Right kidney (tissue), 1 donor: ENCODE measurements at regions not wholly inside any gene's neighbourhood (a gene's known extent, or its start where the extent isn't known, plus 50 kb on each side); places are given as distances from the start of the nearest gene placed in this dataset.
"Not testable (repeated sequence)": the region's sequence is repeated elsewhere in the genome, so short reads cannot be mapped to it uniquely, and the experiment has no call there.

Experiments used
- DNase-seq: peaks from one replicate; pipeline ENCODE4 v3.0.0-alpha.2; 2016

DNA sequence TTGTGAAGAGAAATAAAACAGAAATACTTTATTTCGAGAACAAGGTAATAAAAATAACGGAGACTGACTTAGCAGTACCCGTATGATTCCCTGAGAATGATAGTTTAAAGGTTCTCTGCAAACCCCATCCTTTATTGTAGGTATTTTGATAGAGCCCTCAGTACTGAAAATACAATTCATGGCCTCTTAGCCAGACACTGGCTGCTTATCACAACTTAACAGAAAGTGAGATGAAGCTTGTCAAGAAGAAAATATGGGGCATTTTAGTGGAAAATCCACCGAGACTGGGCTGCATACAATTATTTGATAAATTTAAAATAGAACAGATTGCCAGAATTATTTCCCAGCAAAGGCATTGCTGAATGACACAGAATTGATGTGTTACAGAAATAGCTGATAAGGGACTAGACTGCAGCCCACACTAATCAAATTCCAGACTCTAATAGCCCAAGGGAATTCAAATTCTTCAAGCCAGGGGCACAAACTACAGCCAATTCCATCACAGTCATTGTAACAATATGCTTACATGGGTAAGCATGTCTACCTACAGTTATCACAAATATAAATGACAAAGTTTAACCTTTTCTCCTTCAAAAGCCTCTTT is 521.9 kb downstream of the PLOD2 start:
- DNase-seq, result no peak

DNA sequence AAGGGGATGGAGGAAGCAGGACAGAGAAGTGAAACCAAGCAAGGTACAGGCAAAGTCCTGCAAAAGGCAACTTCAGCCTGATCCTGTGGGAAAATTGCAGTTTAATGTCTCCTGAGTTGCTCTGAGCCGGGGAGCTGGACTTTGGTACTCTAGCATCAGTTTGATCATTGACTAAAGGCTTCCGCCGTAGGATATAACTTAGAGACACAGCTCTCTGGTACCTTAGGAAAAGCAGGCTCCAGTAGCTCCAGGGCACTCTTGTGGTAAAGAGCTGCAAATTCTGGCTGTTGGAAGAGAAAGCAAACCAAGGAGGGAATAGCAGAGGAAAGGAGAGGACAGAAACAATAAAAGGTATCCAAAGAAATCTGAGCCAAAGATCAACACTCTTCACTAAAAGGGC is 521.1 kb downstream of the PLOD2 start:
- DNase-seq, result no peak

- no peak for DNase-seq
Measured at GRCh38 chr3:145648396-145648795, 512.6 kb downstream of the PLOD2 start.

DNA sequence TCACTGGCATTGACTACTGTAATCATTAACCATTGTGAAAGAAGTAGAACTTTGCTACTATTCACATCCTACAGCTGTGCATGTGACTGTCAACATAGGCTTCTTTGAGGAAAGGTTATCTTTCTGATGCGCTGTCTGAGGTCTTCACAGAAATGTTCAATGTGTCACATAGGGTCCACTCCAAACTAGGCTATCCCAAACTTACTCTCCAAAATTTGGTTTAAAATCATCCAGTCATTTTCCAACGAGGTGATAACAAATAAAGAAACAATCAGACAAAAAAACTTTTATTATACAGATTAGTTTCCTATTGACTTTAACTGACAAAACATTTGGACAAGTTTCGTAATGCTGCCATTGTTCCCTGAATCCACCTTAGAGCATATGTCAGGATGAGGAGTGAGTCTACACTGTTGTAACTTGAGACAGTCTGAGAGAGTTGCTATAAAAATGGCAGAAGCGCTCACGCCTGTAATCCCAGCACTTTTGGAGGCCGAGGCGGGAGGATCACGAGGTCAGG is 511.6 kb downstream of the PLOD2 start:
- DNase-seq, result no peak

DNA sequence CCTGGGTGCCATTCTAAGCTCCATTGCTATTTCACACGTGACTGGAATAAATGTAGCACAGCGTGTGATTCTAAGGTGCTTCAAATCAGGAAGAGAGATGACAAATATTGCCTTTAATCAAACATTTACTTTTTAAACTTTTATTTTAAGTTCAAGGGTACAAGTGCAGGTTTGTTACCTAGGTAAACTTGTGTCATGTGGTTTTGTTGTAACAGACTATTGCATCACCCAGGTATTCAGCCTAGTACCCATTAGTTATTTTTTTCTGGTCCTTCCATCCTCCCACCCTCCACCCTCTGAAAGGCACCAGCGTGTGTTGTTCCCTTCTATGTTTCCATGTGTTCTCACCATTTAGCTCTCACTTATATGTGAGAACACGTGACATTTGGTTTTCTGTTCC is 510.8 kb downstream of the PLOD2 start:
- no peak for DNase-seq

DNA sequence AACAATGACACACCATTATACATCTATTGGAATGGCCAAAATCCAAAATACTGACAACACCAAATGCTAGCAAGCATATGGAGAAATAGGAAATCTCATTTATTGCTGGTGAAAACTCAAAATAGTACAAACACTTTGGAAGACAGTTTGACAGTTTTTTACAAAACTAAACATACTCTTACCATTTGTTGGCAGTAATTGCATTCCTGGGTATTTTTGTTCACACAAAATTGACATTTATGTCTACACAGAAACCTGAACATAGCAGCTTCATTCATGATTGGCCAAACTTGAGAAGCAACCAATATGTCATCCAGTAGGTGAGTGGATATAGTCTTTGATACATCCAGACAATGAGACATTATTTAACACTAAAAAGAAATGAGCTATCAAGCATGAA is 489.9 kb downstream of the PLOD2 start:
- no peak for DNase-seq

GRCh38 chr3:145673838-145674237 is 487.1 kb downstream of the PLOD2 start:
- no peak for DNase-seq

- no peak for DNase-seq
Measured at GRCh38 chr3:145678401-145678800, 482.6 kb downstream of the PLOD2 start.

DNA sequence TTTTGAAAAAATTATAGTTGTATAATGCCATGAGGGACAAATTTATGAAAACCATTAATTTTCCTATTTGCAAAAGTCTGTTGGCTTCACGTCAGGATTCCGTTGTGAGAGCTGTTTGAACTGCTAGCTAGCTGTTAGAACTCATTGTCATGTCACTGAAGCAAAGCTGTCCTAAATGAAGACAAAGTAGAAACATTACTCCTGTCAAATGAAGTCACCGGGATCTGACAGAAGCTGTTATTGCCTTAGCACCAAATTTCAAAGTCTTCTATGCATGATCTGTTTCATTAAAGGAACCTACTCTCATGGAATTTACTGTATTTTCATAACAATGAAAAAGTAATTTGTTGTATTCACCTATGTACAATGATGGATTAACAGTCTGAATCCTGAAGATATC is 479.8 kb downstream of the PLOD2 start:
- no peak for DNase-seq

DNA sequence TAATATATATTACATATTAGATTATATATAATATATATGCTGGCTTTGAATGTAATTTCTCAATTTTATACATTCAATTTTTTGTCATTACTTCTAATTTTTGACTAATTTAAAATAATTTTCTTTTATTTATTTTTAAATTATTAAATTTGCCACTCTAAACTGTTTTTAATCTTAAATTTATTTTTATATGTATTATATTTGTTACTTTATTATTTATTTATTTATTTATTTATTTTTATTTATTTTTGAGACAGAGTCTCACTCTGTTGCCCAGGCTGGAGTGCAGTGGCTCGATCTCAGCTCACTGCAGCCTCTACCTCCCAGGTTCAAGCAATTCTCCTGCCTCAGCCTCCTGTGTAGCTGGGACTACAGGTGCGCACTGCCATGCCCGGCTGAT is 473.0 kb downstream of the PLOD2 start:
- DNase-seq, result not testable (repeated sequence)

DNA sequence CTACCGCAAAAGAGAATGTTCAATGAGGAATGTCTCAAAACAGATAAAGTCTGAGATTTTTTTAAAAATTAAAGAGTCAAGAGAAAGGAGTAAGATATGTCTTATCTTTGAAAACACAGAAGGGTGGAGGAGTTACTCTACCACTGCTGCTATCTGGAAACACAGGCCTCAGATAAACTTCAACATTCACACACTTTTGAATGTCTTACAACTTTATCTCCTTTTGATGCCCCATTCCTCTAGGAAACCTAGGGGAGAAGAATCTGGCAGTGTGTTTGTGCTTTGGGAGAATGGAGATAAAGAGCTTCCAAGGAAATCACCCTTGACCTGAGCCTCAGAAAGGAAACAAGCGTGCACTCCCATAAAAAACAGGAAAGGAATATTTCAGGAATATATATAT is 468.2 kb downstream of the PLOD2 start:
- no peak for DNase-seq

DNA sequence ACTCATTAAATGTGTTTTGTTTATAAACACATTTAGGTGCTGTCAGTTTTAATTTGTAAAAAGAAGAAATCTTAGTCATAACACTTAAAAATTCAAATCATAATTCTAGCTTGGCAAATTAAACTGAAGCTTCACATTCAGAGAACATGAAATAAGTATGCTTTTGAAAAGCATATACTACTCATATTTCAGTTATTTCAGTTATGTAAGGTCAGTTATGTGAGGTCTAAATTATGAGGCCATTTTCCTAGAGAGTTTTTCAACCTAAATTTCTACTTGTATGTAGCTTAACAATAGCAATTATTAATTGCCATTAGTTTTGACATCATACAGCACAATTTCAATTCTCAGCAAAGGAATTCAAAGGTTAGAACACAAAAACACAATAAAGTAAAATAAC is 465.0 kb downstream of the PLOD2 start:
- DNase-seq, result no peak

- no peak for DNase-seq
Measured at GRCh38 chr3:145698250-145698649, 462.7 kb downstream of the PLOD2 start.

DNA sequence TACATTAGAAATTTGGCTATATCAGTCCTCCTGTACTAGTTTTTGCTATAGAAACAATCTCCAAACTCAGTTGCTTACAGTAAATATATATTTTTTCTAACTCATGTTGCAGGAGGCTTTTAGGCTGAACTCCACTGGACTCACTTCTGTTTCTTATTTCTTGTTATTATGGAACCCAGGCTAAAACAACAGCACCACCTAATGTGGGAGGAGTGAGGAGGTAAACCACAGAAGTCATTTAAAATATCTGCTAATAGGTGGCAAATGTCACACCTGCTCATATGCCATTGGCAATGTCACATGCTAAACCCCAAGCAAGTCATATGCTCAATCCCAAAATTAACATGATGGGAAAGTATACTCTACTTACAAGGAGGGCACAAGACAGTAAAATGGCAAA is 462.2 kb downstream of the PLOD2 start:
- no peak for DNase-seq

DNA sequence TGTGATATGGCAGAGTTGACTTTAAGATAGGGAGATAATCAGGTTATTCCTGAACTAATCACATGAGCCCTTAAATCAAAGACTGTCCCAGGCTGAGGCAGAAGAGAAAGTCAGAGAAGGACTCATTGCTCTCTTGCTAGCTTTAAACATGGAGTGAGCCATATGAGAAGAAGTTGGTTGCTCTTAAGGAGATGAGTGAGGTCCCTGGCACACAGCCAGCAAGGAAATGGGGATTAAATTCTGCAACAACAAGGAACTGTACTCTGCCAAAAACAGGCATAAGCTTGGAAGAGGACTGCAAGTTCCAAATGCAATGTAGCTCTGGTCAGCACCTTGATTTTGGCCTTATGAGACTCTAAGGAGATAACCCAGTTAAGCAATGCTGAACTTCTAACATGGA is 457.0 kb downstream of the PLOD2 start:
- DNase-seq, result no peak

GRCh38 chr3:145709779-145710178 is 451.2 kb downstream of the PLOD2 start:
- DNase-seq, result not testable (repeated sequence)

DNA sequence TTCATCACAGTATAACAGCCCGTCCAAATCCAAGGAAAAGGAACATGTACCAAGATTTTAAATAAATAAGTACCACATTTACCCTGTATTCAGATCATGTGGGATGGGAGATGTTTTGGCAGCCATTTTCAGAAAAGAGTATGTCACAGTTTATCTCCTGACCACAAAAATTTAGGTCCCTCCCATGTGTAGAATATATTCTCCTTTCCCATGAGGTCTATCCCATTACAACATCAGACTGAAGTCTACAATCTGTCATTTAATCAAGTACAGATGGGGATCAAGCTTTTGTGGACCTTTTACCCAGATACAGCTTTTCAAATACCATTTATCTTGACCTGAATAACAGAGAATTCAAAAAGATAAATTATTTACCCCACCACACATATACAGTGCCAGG is 444.5 kb downstream of the PLOD2 start:
- no peak for DNase-seq

DNA sequence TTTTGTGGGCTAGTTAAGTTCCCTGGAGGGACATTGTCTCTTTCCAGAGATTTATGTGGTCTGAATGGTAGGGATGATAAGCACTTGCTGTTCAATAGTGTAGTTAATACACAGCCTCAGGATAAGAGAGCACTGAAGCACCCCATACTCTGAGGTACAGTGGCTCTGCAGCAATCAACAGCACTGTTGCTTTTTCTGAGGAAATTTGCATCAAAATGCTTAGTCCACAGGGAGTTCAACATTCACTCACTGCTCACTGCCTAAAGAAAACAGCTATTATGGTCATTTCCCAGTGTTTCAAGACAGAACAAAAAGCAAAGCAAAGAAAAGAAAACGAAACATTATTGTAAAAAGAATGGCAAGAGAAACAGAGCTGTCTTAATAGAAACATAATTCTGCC is 441.9 kb downstream of the PLOD2 start:
- DNase-seq, result no peak

DNA sequence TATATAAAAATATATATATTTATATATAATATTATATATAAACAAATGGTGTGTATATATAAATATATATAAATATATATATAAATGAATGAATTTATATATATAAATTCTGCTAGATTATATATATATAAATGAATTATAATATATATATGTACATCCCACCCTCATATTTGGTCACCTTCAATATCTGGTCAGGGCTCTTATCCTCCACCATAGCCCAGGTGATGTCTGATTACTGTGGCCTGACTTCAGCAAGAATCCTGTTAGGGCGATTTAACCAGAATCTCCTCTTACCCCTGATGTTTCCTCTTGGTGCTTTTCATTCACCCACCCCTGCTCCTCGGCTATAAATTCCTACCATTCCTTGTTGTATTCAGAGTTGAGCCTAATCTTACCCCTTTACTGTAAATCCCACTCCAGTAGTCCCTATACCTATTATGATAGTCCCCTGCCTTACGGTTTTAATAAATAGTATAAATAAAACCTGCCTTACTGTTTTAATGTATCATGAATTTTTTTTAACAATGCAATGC is 439.6 kb downstream of the PLOD2 start:
- DNase-seq, result no peak

GRCh38 chr3:145721815-145722214 is 439.2 kb downstream of the PLOD2 start:
- no peak for DNase-seq

DNA sequence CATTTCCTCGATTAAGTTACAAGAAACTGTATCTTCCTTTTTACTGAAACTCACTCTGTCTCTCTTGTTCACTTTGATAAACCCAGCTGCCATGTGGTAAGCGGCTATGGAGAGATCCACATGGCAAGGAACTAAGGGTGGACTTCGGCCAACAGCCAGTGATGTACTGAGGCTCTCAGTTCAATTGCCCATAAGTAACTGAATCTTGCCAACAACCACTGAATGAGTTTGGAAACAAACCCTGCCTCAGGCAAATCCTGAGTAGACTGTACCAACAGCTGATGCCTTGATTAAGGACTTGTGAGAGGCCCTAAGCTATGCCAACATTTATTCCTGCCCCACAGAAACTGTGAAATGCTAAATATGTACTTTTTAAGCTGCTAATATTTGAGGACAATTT is 433.5 kb downstream of the PLOD2 start:
- DNase-seq, result no peak

DNA sequence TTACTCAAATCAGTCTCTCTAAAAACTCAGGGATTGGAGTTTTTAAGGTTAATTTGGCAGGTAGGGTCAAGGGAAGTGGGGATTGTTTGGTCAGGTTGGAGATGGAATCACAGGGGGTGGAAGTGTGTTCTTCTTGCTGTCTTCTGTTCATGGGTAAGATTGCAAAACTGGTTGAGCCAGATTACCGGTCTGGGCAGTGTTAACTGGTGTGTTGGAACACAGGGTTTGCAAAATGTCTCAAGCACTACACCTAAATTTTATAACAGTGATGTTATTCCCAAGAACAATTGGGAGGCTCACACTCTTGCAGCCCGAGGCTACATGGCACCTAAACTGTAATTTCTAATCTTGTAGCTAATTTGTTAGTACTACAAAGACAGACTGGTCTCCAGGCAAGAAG is 425.4 kb downstream of the PLOD2 start:
- no peak for DNase-seq

- DNase-seq, result no peak
Measured at GRCh38 chr3:145737952-145738351, 423.0 kb downstream of the PLOD2 start.

DNA sequence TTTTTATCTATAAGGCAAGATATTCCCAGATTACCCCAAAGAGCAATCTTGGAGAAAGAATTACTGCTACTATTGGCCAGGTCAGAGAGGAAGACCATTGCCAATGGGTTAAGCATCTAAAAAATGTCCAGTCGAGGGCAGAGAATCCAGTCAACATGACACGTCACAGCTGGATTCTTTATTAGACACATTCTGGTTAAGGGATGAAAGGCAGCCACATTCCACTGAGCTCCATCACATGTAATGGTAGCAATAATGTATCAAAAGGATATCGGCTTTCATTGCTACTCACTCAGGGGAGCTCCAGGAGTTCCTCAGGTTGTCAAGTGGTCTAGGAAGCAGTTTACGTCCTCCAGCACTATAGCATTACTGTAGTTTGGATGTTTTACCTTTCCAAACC is 421.1 kb downstream of the PLOD2 start:
- no peak for DNase-seq

GRCh38 chr3:145750657-145751056 is 410.3 kb downstream of the PLOD2 start:
- DNase-seq, result no peak
